SK-N-SH (cell line): ENCODE measurements at regions not wholly inside any gene's neighbourhood (a gene's known extent, or its start where the extent isn't known, plus 50 kb on each side); places are given as distances from the start of the nearest gene placed in this dataset.

ENCODE experiments used
- CTCF ChIA-PET: fragments of 300-600, 350-600 bp; formaldehyde crosslinking; extraction: SDS; loops from one replicate; lab custom pipeline; 2021; lab: Yijun Ruan, JAX
- POLR2A ChIA-PET: fragments of 350-600 bp; sonication (Branson Sonifier 250); formaldehyde crosslinking; extraction: SDS; loops from one replicate; lab custom pipeline; 2020; ENCODE audit warnings: antibody characterized with exemption, inconsistent platforms; lab: Yijun Ruan, JAX
- DNase-seq: peaks from one replicate; pipeline ENCODE4 v3.0.0; 2012
- H2AFZ ChIP-seq: fragments of 200-600 bp; sonication (generic); 2 replicates; pipeline ENCODE4 v1.8.1; 2016; ENCODE audit warnings: antibody characterized with exemption, mild to moderate bottlenecking, low read depth
- H3F3A ChIP-seq: fragments of 200-600 bp; sonication (generic); replicated peaks from 2 replicates; pipeline ENCODE3; 2016; ENCODE audit warnings: antibody characterized with exemption, mild to moderate bottlenecking; ENCODE audit not compliant: insufficient read depth
- H3K27ac ChIP-seq, 2 experiments: fragments of 200-500 bp in 1 of 2; fragments of 200-600 bp in 1 of 2; sonication (Bioruptor generic) in 1 of 2; sonication (generic), shearing (Covaris generic) in 1 of 2; 2 replicates each; pipeline versions ENCODE4 v1.5.1 to v1.6.1; 2014 to 2016; ENCODE audit warnings: low read depth in 2 of 2, inconsistent platforms in 1 of 2, low read length in 1 of 2, mild to moderate bottlenecking in 1 of 2, mixed read lengths in 1 of 2
- H3K27me3 ChIP-seq: fragments of 200-600 bp; sonication (generic), shearing (Covaris generic); 2 replicates; pipeline ENCODE4 v1.6.1; 2016; ENCODE audit warnings: mixed run types; ENCODE audit not compliant: insufficient read depth
- H3K36me3 ChIP-seq, 2 experiments: fragments of 200-500 bp in 1 of 2; fragments of 200-600 bp in 1 of 2; sonication (Bioruptor generic) in 1 of 2; sonication (generic) in 1 of 2; replicated peaks in 1 of 2; 2 replicates each; pipeline versions ENCODE3 to v1.5.1; 2014 to 2016; ENCODE audit warnings: low read length in 1 of 2, mild to moderate bottlenecking in 1 of 2; ENCODE audit not compliant: insufficient read depth in 2 of 2, control insufficient read depth in 1 of 2
- H3K4me1 ChIP-seq, 2 experiments: fragments of 200-500 bp in 1 of 2; fragments of 200-600 bp in 1 of 2; sonication (Bioruptor generic) in 1 of 2; sonication (generic), shearing (Covaris generic) in 1 of 2; 2 replicates each; pipeline versions ENCODE4 v1.5.1 to v1.6.1; 2014 to 2016; ENCODE audit warnings: low read depth in 1 of 2, low read length in 1 of 2, mixed run types in 1 of 2; ENCODE audit not compliant: insufficient read depth in 2 of 2, control insufficient read depth in 1 of 2
- H3K4me2 ChIP-seq: fragments of 200-600 bp; sonication (generic), shearing (Covaris generic); 2 replicates; pipeline ENCODE4 v1.6.1; 2017; ENCODE audit warnings: mixed run types
- H3K4me3 ChIP-seq, 2 experiments: fragments of 200-500 bp in 1 of 2; fragments of 200-600 bp in 1 of 2; sonication (Bioruptor generic) in 1 of 2; sonication (generic), shearing (Covaris generic) in 1 of 2; 2 replicates each; pipeline versions ENCODE4 v1.5.1 to v1.8.1; 2014 to 2016; ENCODE audit warnings: low read depth in 2 of 2, inconsistent platforms in 1 of 2, low read length in 1 of 2, mild to moderate bottlenecking in 1 of 2, mixed read lengths in 1 of 2, moderate library complexity in 1 of 2
- H3K79me2 ChIP-seq: fragments of 200-600 bp; sonication (generic); 2 replicates; pipeline ENCODE4 v1.8.1; 2017; ENCODE audit warnings: mild to moderate bottlenecking; ENCODE audit not compliant: insufficient read depth
- H3K9ac ChIP-seq: fragments of 200-600 bp; sonication (generic); 2 replicates; pipeline ENCODE4 v1.6.1; 2017; ENCODE audit warnings: mixed run types
- H3K9me2 ChIP-seq: fragments of 200-600 bp; sonication (generic); 2 replicates; pipeline ENCODE4 v1.6.1; 2017; ENCODE audit warnings: mixed run types
- H3K9me3 ChIP-seq: fragments of 200-600 bp; sonication (generic); 2 replicates; pipeline ENCODE4 v1.6.1; 2017; ENCODE audit warnings: mixed run types, mild to moderate bottlenecking, moderate library complexity
- H4K20me1 ChIP-seq: fragments of 200-600 bp; sonication (generic); 2 replicates; pipeline ENCODE4 v1.6.1; 2017; ENCODE audit warnings: mild to moderate bottlenecking, mixed run types; ENCODE audit not compliant: insufficient read depth
- ELF1 ChIP-seq: IDR thresholded peaks from 2 replicates; pipeline ENCODE4 v1.4.0; 2012
- EP300 ChIP-seq, 2 experiments: IDR thresholded peaks; 2 replicates each; pipeline versions ENCODE4 v1.4.0 to v1.6.1; 2012; ENCODE audit warnings: borderline replicate concordance in 1 of 2, low read depth in 1 of 2, low read length in 1 of 2
- EZH2phosphoT487 ChIP-seq: fragments of 200-600 bp; sonication (generic); IDR thresholded peaks from 2 replicates; pipeline ENCODE4 v1.6.1; 2017; ENCODE audit warnings: low read depth, mixed run types, mild to moderate bottlenecking, antibody characterized with exemption, moderate library complexity, borderline replicate concordance
- FOSL2 ChIP-seq: IDR thresholded peaks from 2 replicates; pipeline ENCODE4 v1.4.0; 2012; ENCODE audit warnings: low read depth, mild to moderate bottlenecking, moderate library complexity, borderline replicate concordance
- GABPA ChIP-seq: IDR thresholded peaks from 2 replicates; pipeline ENCODE4 v1.4.0; 2012; ENCODE audit warnings: low read depth, mild to moderate bottlenecking
- GATA2 ChIP-seq: sonication (generic); formaldehyde crosslinking; IDR thresholded peaks from 2 replicates; pipeline ENCODE4 v1.5.0; 2020; ENCODE audit warnings: mild to moderate bottlenecking, missing genetic modification reagents
- MAX ChIP-seq: IDR thresholded peaks from 2 replicates; pipeline ENCODE4 v1.4.0; 2012; ENCODE audit warnings: low read depth
- MEF2A ChIP-seq: IDR thresholded peaks from 2 replicates; pipeline ENCODE4 v1.4.0; 2012; ENCODE audit warnings: low read depth, borderline replicate concordance
- NFIC ChIP-seq: IDR thresholded peaks from 2 replicates; pipeline ENCODE4 v1.4.0; 2012; ENCODE audit warnings: borderline replicate concordance
- NRF1 ChIP-seq: IDR thresholded peaks from 2 replicates; pipeline ENCODE4 v1.6.1; 2012; ENCODE audit warnings: low read depth, mild to moderate bottlenecking, low read length
- PBX3 ChIP-seq: IDR thresholded peaks from 2 replicates; pipeline ENCODE4; 2012
- POLR2AphosphoS5 ChIP-seq: IDR thresholded peaks from 2 replicates; pipeline ENCODE4 v1.6.1; 2012; ENCODE audit warnings: low read depth, low read length
- RAD21 ChIP-seq: IDR thresholded peaks from 2 replicates; pipeline ENCODE4 v1.6.1; 2012; ENCODE audit warnings: mild to moderate bottlenecking, low read length
- RCOR1 ChIP-seq: fragments of 150-350 bp; IDR thresholded peaks from 2 replicates; pipeline ENCODE4 v1.6.1; 2017; ENCODE audit warnings: antibody characterized with exemption, low read length
- RFX5 ChIP-seq: IDR thresholded peaks from 2 replicates; pipeline ENCODE4 v1.6.1; 2012; ENCODE audit warnings: mild to moderate bottlenecking, improper control_type of control experiment, low read length
- RXRA ChIP-seq: IDR thresholded peaks from 2 replicates; pipeline ENCODE4 v1.4.0; 2012; ENCODE audit warnings: low read depth, mild to moderate bottlenecking, borderline replicate concordance
- TAF1 ChIP-seq: IDR thresholded peaks from 2 replicates; pipeline ENCODE4 v1.6.1; 2012; ENCODE audit warnings: low read depth, mild to moderate bottlenecking, low read length, moderate library complexity, borderline replicate concordance
- TCF12 ChIP-seq: IDR thresholded peaks from 2 replicates; pipeline ENCODE4 v1.4.0; 2012
- TEAD4 ChIP-seq: IDR thresholded peaks from 2 replicates; pipeline ENCODE4 v1.4.0; 2012; ENCODE audit warnings: mild to moderate bottlenecking, borderline replicate concordance; ENCODE audit not compliant: insufficient read depth
- USF2 ChIP-seq: fragments of 150-350 bp; IDR thresholded peaks from 2 replicates; pipeline ENCODE4 v1.6.1; 2017; ENCODE audit warnings: antibody characterized with exemption, low read length, low read depth, borderline replicate concordance
- YY1 ChIP-seq: IDR thresholded peaks from 2 replicates; pipeline ENCODE4 v1.4.0; 2012; ENCODE audit warnings: low read depth, mild to moderate bottlenecking
- WGBS: methylation state at CpG from one replicate; pipeline ENCODE4 v1.1.6; 2017; ENCODE audit warnings: low lambda C conversion rate; 5-methylcytosine and 5-hydroxymethylcytosine counted together
- TF ChIP-seq, protein P1 (sequence below): IDR thresholded peaks from 2 replicates; pipeline ENCODE4 v1.4.0; 2012; ENCODE audit warnings: low read depth, borderline replicate concordance
- TF ChIP-seq, protein P2 (sequence below): IDR thresholded peaks from 2 replicates; pipeline ENCODE4 v1.6.1; 2012; ENCODE audit warnings: mild to moderate bottlenecking, low read depth, low read length, moderate library complexity
- TF ChIP-seq, protein P3 (sequence below): fragments of 150-350 bp; IDR thresholded peaks from 2 replicates; pipeline ENCODE4 v1.6.1; 2016; ENCODE audit warnings: mild to moderate bottlenecking, low read depth, low read length

DNA sequence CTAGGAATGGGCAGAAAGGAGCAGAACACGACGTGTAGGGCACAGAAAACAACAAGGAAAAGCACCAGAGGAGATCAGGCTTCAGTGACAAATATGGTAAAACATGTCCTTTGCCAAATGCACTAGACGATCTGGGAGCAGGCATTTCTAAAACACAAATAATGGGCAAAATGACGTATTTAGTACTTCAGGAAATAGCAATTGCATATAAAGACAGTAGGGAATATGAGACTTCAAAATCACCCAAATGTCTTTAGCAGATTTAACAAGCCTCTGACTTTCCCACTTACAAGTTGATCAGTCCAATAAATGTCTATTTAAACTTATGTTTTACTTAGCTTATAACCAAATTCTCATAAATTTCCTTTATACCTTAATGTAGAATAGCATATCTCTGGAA is 969.6 kb upstream of the C9orf72 start (continued):
- no peak for TF ChIP-seq TAF1

- H3K4me2 ChIP-seq = no peak overlapping the region
- H3K4me3 ChIP-seq = no peak overlapping the region
- no peaks in the 10 kb centered on the region for H3F3A ChIP-seq
- peaks cover 0 to 5% of the 10 kb centered on the region in 2 experiments; a peak in 2 of 4 replicates for H3K4me1 ChIP-seq
- no peak overlapping the region for H2AFZ ChIP-seq
- ChIA-PET CTCF (no interaction called here), POLR2A (no interaction called here)
- no peak for DNase-seq
- H3K36me3 ChIP-seq = peaks cover 0 to 4% of the 10 kb centered on the region in 2 experiments
- no peak overlapping the region for H3K9ac ChIP-seq
- no peak overlapping the region; a peak in 1 of 4 replicates for H3K27ac ChIP-seq
- no peaks in the 10 kb centered on the region for H4K20me1 ChIP-seq
- no peaks in the 10 kb centered on the region for H3K79me2 ChIP-seq
- 44% methylated on average over 2 of the region's 2 CpGs for WGBS
- no peaks in the 10 kb centered on the region for H3K27me3 ChIP-seq
- H3K9me2 ChIP-seq = no peaks in the 10 kb centered on the region
- peaks cover 9% of the 10 kb centered on the region; the same call in 1 of the 2 replicates for H3K9me3 ChIP-seq
- TF ChIP-seq GABPA = no peak
- peak; percentile 34; the same call in 1 of the 2 replicates for TF ChIP-seq PBX3
- peak; percentile 55; the same call in 1 of the 2 replicates for TF ChIP-seq RXRA
- TF ChIP-seq ELF1 = no peak
- no peak for TF ChIP-seq NRF1
- TF ChIP-seq FOSL2 = no peak
- TF ChIP-seq, protein P1, sequence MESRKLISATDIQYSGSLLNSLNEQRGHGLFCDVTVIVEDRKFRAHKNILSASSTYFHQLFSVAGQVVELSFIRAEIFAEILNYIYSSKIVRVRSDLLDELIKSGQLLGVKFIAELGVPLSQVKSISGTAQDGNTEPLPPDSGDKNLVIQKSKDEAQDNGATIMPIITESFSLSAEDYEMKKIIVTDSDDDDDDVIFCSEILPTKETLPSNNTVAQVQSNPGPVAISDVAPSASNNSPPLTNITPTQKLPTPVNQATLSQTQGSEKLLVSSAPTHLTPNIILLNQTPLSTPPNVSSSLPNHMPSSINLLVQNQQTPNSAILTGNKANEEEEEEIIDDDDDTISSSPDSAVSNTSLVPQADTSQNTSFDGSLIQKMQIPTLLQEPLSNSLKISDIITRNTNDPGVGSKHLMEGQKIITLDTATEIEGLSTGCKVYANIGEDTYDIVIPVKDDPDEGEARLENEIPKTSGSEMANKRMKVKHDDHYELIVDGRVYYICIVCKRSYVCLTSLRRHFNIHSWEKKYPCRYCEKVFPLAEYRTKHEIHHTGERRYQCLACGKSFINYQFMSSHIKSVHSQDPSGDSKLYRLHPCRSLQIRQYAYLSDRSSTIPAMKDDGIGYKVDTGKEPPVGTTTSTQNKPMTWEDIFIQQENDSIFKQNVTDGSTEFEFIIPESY = no peak
- TF ChIP-seq EZH2phosphoT487 = no peak
- no peak for TF ChIP-seq RCOR1
- TF ChIP-seq GATA2 = no peak
- TF ChIP-seq TAF1 = no peak
- no peak for TF ChIP-seq USF2
- peak; percentile 34; the same call in 1 of the 2 replicates for TF ChIP-seq NFIC
- TF ChIP-seq RAD21 = no peak
- TF ChIP-seq, protein P2, sequence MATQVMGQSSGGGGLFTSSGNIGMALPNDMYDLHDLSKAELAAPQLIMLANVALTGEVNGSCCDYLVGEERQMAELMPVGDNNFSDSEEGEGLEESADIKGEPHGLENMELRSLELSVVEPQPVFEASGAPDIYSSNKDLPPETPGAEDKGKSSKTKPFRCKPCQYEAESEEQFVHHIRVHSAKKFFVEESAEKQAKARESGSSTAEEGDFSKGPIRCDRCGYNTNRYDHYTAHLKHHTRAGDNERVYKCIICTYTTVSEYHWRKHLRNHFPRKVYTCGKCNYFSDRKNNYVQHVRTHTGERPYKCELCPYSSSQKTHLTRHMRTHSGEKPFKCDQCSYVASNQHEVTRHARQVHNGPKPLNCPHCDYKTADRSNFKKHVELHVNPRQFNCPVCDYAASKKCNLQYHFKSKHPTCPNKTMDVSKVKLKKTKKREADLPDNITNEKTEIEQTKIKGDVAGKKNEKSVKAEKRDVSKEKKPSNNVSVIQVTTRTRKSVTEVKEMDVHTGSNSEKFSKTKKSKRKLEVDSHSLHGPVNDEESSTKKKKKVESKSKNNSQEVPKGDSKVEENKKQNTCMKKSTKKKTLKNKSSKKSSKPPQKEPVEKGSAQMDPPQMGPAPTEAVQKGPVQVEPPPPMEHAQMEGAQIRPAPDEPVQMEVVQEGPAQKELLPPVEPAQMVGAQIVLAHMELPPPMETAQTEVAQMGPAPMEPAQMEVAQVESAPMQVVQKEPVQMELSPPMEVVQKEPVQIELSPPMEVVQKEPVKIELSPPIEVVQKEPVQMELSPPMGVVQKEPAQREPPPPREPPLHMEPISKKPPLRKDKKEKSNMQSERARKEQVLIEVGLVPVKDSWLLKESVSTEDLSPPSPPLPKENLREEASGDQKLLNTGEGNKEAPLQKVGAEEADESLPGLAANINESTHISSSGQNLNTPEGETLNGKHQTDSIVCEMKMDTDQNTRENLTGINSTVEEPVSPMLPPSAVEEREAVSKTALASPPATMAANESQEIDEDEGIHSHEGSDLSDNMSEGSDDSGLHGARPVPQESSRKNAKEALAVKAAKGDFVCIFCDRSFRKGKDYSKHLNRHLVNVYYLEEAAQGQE = no peak
- TF ChIP-seq YY1 = no peak
- TF ChIP-seq, protein P3, sequence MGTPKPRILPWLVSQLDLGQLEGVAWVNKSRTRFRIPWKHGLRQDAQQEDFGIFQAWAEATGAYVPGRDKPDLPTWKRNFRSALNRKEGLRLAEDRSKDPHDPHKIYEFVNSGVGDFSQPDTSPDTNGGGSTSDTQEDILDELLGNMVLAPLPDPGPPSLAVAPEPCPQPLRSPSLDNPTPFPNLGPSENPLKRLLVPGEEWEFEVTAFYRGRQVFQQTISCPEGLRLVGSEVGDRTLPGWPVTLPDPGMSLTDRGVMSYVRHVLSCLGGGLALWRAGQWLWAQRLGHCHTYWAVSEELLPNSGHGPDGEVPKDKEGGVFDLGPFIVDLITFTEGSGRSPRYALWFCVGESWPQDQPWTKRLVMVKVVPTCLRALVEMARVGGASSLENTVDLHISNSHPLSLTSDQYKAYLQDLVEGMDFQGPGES = no peak
- TF ChIP-seq TCF12 = 0 out of 2 replicates have a peak, but pooled peaks have one; percentile 10
- TF ChIP-seq POLR2AphosphoS5 = no peak
- no peak for TF ChIP-seq RFX5
- TF ChIP-seq TEAD4 = no peak
- 0 out of 2 replicates have a peak, but pooled peaks have one; percentile 28 for TF ChIP-seq MEF2A
- no peak for TF ChIP-seq MAX
- TF ChIP-seq EP300 (IDR thresholded peaks at IDR 0.05; ENCODE audit: borderline replicate concordance in 1 of 2, low read depth in 1 of 2, low read length in 1 of 2) = 0 out of 4 replicates have a peak, but pooled peaks of 1 of the 2 experiments have one; percentile 6
Measured at GRCh38 chr9:28547527-28547926, 974.2 kb upstream of the C9orf72 start.
